B cell (primary cell): ENCODE measurements at regions not wholly inside any gene's neighbourhood (a gene's known extent, or its start where the extent isn't known, plus 50 kb on each side); places are given as distances from the start of the nearest gene placed in this dataset.

Experiments
- EZH2 ChIP-seq: IDR thresholded peaks from 2 replicates; pipeline ENCODE4 v1.6.1; 2012; ENCODE audit warnings: borderline replicate concordance, low read depth, mild to moderate bottlenecking, moderate library complexity, low read length; ENCODE audit not compliant: insufficient read depth, poor library complexity, severe bottlenecking
- TF ChIP-seq, protein P1 (sequence below): fragments of 200-600 bp; IDR thresholded peaks from one replicate; pipeline ENCODE4 v1.8.0; 2022; ENCODE audit warnings: antibody characterized with exemption, mild to moderate bottlenecking

DNA sequence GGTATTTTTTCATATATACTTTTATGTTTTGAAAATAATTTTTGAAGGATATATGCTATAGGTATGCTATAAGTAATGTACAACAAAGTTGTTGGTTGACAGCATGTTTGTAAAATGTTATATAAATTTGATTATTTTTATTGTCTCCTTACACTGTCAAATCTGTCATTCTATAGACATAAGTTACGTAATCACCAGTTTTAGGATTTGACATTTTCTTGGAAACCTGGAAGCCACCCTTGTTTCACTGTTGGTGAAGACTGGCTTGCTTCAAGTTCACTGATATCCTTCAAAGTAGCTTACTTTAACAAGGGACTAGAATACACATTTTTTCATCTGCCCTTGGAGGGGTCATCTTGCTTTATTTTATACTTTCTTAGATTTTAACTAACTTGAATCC lies 1288.6 kb upstream of the EYS start:
- TF ChIP-seq, protein P1, sequence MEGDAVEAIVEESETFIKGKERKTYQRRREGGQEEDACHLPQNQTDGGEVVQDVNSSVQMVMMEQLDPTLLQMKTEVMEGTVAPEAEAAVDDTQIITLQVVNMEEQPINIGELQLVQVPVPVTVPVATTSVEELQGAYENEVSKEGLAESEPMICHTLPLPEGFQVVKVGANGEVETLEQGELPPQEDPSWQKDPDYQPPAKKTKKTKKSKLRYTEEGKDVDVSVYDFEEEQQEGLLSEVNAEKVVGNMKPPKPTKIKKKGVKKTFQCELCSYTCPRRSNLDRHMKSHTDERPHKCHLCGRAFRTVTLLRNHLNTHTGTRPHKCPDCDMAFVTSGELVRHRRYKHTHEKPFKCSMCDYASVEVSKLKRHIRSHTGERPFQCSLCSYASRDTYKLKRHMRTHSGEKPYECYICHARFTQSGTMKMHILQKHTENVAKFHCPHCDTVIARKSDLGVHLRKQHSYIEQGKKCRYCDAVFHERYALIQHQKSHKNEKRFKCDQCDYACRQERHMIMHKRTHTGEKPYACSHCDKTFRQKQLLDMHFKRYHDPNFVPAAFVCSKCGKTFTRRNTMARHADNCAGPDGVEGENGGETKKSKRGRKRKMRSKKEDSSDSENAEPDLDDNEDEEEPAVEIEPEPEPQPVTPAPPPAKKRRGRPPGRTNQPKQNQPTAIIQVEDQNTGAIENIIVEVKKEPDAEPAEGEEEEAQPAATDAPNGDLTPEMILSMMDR = no peak
- no peak for TF ChIP-seq EZH2
